Neural cell (in vitro differentiated cells): ENCODE measurements at regions not wholly inside any gene's neighbourhood (a gene's known extent, or its start where the extent isn't known, plus 50 kb on each side); places are given as distances from the start of the nearest gene placed in this dataset.

Experiments
- H2AFZ ChIP-seq: fragments of 200-600, 300-800 bp; sonication (generic), shearing (Covaris generic); 2 replicates; pipeline ENCODE4 v1.6.0; 2014; ENCODE audit warnings: low read depth, mild to moderate bottlenecking, antibody characterized with exemption, low read length, moderate library complexity
- H3F3A ChIP-seq: fragments of 200-600 bp; shearing (Covaris generic); 2 replicates; pipeline ENCODE4 v1.6.1; 2016; ENCODE audit warnings: mild to moderate bottlenecking, moderate library complexity, mixed read lengths, antibody characterized with exemption, low read length; ENCODE audit not compliant: insufficient read depth, poor library complexity, severe bottlenecking
- H3K27ac ChIP-seq: fragments of 200-600, 300-800 bp; sonication (generic), shearing (Covaris generic); 2 replicates; pipeline ENCODE4 v1.5.1; 2014; ENCODE audit warnings: mild to moderate bottlenecking, low read length, moderate library complexity
- H3K27me3 ChIP-seq: fragments of 300-800, 200-600 bp; sonication (generic), shearing (Covaris generic); 2 replicates; pipeline ENCODE4 v1.6.0; 2014; ENCODE audit warnings: mild to moderate bottlenecking, low read depth, low read length, moderate library complexity; ENCODE audit not compliant: insufficient read depth
- H3K36me3 ChIP-seq: fragments of 300-800, 200-600 bp; sonication (generic), shearing (Covaris generic); 2 replicates; pipeline ENCODE4 v1.5.1; 2014; ENCODE audit warnings: mild to moderate bottlenecking, antibody characterized with exemption, low read length, moderate library complexity; ENCODE audit not compliant: insufficient read depth
- H3K4me2 ChIP-seq: fragments of 300-800, 200-600 bp; sonication (generic), shearing (Covaris generic); 2 replicates; pipeline ENCODE4 v1.6.0; 2014; ENCODE audit warnings: mild to moderate bottlenecking, low read length
- H3K4me3 ChIP-seq: fragments of 300-800, 200-600 bp; sonication (generic), shearing (Covaris generic); 2 replicates; pipeline ENCODE4 v1.5.1; 2014; ENCODE audit warnings: mild to moderate bottlenecking, low read length, moderate library complexity
- H3K79me2 ChIP-seq: fragments of 200-600 bp; shearing (Covaris generic); replicated peaks from 2 replicates; pipeline ENCODE4 v1.6.0; 2014; ENCODE audit warnings: mild to moderate bottlenecking, low read length, moderate library complexity; ENCODE audit not compliant: insufficient read depth
- H3K9ac ChIP-seq: fragments of 300-800, 200-600 bp; sonication (generic), shearing (Covaris generic); 2 replicates; pipeline ENCODE4 v1.6.1; 2016; ENCODE audit warnings: mild to moderate bottlenecking, low read length, mixed read lengths
- H3K9me2 ChIP-seq: fragments of 200-600 bp; shearing (Covaris generic); 2 replicates; pipeline ENCODE4 v1.6.1; 2016; ENCODE audit warnings: mild to moderate bottlenecking, low read length, mixed read lengths; ENCODE audit not compliant: insufficient read depth
- H3K9me3 ChIP-seq: fragments of 200-600, 300-800 bp; sonication (generic), shearing (Covaris generic); 2 replicates; pipeline ENCODE4 v1.6.1; 2016; ENCODE audit warnings: mild to moderate bottlenecking, mixed run types, low read length, moderate library complexity, mixed read lengths
- H4K20me1 ChIP-seq: fragments of 200-600 bp; shearing (Covaris generic); 2 replicates; pipeline ENCODE4 v1.6.1; 2016; ENCODE audit warnings: mild to moderate bottlenecking, mixed run types; ENCODE audit not compliant: insufficient read depth
- EP300 ChIP-seq: fragments of 450-650 bp; conservative IDR thresholded peaks from 2 replicates; pipeline ENCODE4 v1.6.1; 2014; ENCODE audit warnings: antibody characterized with exemption, mild to moderate bottlenecking, moderate library complexity; ENCODE audit not compliant: poor library complexity, severe bottlenecking
- EZH2 ChIP-seq: fragments of 200-600, 300-800 bp; shearing (Covaris generic), sonication (generic); IDR thresholded peaks from 2 replicates; pipeline ENCODE4 v1.6.1; 2014; ENCODE audit warnings: antibody characterized with exemption, low read length, borderline replicate concordance, mild to moderate bottlenecking; ENCODE audit not compliant: insufficient read depth, poor library complexity, severe bottlenecking
- RAD21 ChIP-seq: fragments of 450-650 bp; conservative IDR thresholded peaks from 2 replicates; pipeline ENCODE4 v1.6.1; 2014; ENCODE audit warnings: antibody characterized with exemption, mild to moderate bottlenecking, moderate library complexity
- SMC3 ChIP-seq: fragments of 450-650 bp; conservative IDR thresholded peaks from 2 replicates; pipeline ENCODE4 v1.6.1; 2014; ENCODE audit warnings: antibody characterized with exemption, mild to moderate bottlenecking, moderate library complexity; ENCODE audit not compliant: poor library complexity
- TAF1 ChIP-seq: IDR thresholded peaks from 2 replicates; pipeline ENCODE4 v1.6.1; 2012; ENCODE audit warnings: low read depth
- TF ChIP-seq, protein P1 (sequence below): fragments of 450-650 bp; IDR thresholded peaks from 2 replicates; pipeline ENCODE4 v1.5.1; 2014; ENCODE audit warnings: antibody characterized with exemption, mild to moderate bottlenecking, moderate library complexity; ENCODE audit not compliant: poor library complexity, severe bottlenecking
- TF ChIP-seq, protein P2 (sequence below): IDR thresholded peaks from 2 replicates; pipeline ENCODE4 v1.6.1; 2012; ENCODE audit warnings: borderline replicate concordance

DNA sequence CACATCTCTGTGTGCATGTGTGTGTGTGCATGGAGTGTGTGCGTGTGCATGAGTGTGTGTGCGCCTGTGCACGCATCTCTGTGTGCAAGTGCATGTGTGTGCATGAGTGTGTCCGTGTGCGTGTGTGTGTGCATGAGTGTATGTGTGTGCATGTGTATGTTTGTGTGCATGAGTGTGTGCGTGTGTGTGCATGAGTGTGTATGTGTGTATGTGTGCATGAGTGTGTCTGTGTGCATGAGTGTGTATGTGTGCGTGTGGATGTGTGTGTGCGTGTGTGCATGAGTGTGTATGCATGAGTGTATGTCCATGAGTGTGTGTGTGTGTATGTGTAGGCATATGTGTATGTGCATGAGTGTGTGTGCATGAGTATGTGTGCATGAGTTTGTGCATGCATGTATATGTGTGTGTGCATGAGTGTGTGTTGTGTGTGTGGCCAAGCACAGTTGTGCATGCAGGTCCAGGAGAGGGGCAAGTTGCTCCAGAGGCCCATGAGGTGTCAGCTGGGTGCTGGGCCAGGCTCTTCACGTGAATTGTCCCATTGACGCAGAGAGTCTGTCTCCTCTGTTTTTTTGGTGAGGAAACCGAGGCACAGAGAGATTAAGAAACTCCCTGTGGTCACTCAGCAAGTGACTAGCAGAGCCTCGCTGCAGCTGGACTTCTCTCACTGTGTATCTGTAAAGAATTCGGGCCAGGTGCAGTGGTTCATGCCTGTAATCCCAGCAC lies 75.5 kb downstream of the ASB1 start:
- H3K9me3 ChIP-seq: no peaks in the 10 kb centered on the region
- no peaks in the 10 kb centered on the region for H3K36me3 ChIP-seq
- no peaks in the 10 kb centered on the region for H3F3A ChIP-seq
- no peak overlapping the region for H3K27ac ChIP-seq
- no peak overlapping the region for H3K4me2 ChIP-seq
- no peak for TF ChIP-seq SMC3
- TF ChIP-seq RAD21: no peak
- TF ChIP-seq, protein P1, sequence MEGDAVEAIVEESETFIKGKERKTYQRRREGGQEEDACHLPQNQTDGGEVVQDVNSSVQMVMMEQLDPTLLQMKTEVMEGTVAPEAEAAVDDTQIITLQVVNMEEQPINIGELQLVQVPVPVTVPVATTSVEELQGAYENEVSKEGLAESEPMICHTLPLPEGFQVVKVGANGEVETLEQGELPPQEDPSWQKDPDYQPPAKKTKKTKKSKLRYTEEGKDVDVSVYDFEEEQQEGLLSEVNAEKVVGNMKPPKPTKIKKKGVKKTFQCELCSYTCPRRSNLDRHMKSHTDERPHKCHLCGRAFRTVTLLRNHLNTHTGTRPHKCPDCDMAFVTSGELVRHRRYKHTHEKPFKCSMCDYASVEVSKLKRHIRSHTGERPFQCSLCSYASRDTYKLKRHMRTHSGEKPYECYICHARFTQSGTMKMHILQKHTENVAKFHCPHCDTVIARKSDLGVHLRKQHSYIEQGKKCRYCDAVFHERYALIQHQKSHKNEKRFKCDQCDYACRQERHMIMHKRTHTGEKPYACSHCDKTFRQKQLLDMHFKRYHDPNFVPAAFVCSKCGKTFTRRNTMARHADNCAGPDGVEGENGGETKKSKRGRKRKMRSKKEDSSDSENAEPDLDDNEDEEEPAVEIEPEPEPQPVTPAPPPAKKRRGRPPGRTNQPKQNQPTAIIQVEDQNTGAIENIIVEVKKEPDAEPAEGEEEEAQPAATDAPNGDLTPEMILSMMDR: no peak
- TF ChIP-seq EZH2: no peak
- TF ChIP-seq, protein P2, sequence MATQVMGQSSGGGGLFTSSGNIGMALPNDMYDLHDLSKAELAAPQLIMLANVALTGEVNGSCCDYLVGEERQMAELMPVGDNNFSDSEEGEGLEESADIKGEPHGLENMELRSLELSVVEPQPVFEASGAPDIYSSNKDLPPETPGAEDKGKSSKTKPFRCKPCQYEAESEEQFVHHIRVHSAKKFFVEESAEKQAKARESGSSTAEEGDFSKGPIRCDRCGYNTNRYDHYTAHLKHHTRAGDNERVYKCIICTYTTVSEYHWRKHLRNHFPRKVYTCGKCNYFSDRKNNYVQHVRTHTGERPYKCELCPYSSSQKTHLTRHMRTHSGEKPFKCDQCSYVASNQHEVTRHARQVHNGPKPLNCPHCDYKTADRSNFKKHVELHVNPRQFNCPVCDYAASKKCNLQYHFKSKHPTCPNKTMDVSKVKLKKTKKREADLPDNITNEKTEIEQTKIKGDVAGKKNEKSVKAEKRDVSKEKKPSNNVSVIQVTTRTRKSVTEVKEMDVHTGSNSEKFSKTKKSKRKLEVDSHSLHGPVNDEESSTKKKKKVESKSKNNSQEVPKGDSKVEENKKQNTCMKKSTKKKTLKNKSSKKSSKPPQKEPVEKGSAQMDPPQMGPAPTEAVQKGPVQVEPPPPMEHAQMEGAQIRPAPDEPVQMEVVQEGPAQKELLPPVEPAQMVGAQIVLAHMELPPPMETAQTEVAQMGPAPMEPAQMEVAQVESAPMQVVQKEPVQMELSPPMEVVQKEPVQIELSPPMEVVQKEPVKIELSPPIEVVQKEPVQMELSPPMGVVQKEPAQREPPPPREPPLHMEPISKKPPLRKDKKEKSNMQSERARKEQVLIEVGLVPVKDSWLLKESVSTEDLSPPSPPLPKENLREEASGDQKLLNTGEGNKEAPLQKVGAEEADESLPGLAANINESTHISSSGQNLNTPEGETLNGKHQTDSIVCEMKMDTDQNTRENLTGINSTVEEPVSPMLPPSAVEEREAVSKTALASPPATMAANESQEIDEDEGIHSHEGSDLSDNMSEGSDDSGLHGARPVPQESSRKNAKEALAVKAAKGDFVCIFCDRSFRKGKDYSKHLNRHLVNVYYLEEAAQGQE: no peak
- no peak overlapping the region for H3K9ac ChIP-seq
- H3K27me3 ChIP-seq: no peaks in the 10 kb centered on the region
- no peaks in the 10 kb centered on the region for H3K79me2 ChIP-seq
- no peaks in the 10 kb centered on the region for H3K9me2 ChIP-seq
- no peaks in the 10 kb centered on the region for H4K20me1 ChIP-seq
- H3K4me3 ChIP-seq: no peak overlapping the region
- H2AFZ ChIP-seq: no peak overlapping the region

DNA sequence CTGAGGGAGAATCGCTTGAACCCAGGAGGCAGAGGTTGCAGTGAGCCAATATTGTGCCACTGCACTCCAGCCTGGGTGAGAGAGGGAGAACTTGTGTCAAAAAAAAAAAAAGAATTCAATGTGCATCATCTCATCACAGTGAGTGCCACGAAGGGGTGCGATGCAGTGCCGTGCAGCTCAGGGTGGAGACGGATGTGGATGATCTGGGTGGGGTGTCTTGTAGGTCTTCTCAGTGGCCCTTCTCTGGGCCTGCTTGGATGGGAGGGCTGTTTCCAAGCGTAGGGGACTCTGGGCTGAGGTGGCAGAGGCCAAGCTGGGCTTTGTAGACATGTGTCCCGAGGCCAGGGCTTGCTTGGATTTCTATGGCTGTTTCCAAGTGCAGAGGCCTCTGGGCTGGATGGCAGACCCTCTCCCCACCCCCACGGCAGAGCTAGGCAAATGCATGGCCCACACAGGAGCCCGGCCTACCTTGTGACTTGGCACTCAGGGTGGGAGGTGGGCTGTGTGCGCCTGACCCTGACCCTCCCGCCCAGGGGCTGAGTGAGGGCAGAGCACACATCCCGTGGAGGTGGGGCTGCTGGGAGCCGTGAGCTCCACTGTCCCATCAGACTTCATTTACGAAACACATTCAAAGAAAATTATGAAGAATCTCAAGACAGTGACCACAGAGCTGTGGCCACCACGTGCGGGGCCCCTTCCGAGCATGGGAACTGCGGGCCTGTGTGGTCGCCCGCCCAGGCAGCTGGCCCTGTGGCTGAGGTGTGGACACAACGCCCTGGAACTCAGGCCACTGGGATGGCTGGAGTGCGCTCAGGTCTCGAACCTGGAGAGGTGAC lies 76.4 kb downstream of the ASB1 start:
- Histone ChIP-seq H3K4me2 (no peak overlapping the region), H3K79me2 (no peaks in the 10 kb centered on the region), H3K27me3 (no peaks in the 10 kb centered on the region), H3K36me3 (no peaks in the 10 kb centered on the region), H3K9ac (no peak overlapping the region), H3K9me2 (no peaks in the 10 kb centered on the region), H4K20me1 (no peaks in the 10 kb centered on the region), H3K9me3 (no peaks in the 10 kb centered on the region), H3K4me3 (no peak overlapping the region), H3F3A (no peaks in the 10 kb centered on the region), H2AFZ (no peak overlapping the region), H3K27ac (no peak overlapping the region)
- TF ChIP-seq TAF1 (no peak), EZH2 (no peak), EP300 (no peak)
